OCI-LY3 (cell line): ENCODE measurements at regions not wholly inside any gene's neighbourhood (a gene's known extent, or its start where the extent isn't known, plus 50 kb on each side); places are given as distances from the start of the nearest gene placed in this dataset.
"Not testable (repeated sequence)": the region's sequence is repeated elsewhere in the genome, so short reads cannot be mapped to it uniquely, and the experiment has no call there.

Source experiments
- EZH2phosphoT487 ChIP-seq: fragments of 200-600 bp; shearing (Covaris generic); IDR thresholded peaks from 2 replicates; pipeline ENCODE4 v1.6.1; 2018; ENCODE audit warnings: antibody characterized with exemption, mixed run types, low read depth
- TF ChIP-seq, protein P1 (sequence below): fragments of 200-600, 300-600 bp; sonication (generic); IDR thresholded peaks from 2 replicates; pipeline ENCODE4 v1.5.1; 2014; ENCODE audit warnings: antibody characterized with exemption, low read length, low read depth

DNA sequence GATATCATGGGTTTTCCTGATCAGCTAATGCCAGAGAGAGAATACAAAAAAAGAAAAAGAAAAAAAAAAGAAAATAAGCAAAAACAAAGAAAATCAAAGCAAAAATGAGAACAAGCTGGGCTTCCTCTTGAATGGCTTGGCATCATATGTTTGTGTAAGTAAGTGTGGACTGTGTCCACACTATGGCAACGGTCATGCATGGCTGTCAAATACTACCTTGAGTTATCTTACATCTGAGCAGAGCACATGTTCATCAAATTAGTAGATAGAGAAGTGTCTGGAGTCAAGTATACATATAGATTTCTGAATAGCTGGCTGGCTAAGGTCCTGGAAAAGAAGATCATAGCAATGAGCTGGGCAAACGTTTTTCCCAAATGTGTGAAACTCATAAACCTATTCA, 470.2 kb downstream of the RPIA start:
- TF ChIP-seq, protein P1, sequence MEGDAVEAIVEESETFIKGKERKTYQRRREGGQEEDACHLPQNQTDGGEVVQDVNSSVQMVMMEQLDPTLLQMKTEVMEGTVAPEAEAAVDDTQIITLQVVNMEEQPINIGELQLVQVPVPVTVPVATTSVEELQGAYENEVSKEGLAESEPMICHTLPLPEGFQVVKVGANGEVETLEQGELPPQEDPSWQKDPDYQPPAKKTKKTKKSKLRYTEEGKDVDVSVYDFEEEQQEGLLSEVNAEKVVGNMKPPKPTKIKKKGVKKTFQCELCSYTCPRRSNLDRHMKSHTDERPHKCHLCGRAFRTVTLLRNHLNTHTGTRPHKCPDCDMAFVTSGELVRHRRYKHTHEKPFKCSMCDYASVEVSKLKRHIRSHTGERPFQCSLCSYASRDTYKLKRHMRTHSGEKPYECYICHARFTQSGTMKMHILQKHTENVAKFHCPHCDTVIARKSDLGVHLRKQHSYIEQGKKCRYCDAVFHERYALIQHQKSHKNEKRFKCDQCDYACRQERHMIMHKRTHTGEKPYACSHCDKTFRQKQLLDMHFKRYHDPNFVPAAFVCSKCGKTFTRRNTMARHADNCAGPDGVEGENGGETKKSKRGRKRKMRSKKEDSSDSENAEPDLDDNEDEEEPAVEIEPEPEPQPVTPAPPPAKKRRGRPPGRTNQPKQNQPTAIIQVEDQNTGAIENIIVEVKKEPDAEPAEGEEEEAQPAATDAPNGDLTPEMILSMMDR = not testable (repeated sequence)
- not testable (repeated sequence) for TF ChIP-seq EZH2phosphoT487
